ENCODE measurements at regions not wholly inside any gene's neighbourhood (a gene's known extent, or its start where the extent isn't known, plus 50 kb on each side); places are given as distances from the start of the nearest gene placed in this dataset.

DNA sequence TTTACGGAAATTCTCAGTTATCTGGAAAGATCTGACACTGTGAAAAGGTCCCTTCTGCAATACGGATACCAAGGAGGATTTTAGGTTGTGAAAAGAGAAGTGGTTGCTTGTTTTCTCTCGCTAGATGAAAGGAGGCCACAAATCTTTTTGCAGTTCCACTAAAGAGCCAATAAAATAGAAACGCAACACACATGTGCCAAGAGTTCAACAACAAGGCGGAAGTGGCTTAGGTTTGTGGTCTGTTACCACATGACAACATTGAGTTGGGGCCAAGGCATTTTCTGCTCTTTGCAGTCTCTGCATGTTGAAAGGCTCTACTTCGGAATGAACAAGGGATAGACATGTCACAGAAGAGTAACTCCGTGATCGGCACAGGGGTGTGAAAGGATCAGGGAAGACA, 115.7 kb upstream of the OSR1 start:
- no peak for FAIRE-seq
- no peak for DNase-seq (ENCODE audit: low spot score)
- intact Hi-C loops (cut with micrococcal nuclease; ENCODE audit: unreplicated experiment) = no loop called here

More for the DNA sequence above, 115.7 kb upstream of the OSR1 start:
- TF ChIP-seq, protein P1, sequence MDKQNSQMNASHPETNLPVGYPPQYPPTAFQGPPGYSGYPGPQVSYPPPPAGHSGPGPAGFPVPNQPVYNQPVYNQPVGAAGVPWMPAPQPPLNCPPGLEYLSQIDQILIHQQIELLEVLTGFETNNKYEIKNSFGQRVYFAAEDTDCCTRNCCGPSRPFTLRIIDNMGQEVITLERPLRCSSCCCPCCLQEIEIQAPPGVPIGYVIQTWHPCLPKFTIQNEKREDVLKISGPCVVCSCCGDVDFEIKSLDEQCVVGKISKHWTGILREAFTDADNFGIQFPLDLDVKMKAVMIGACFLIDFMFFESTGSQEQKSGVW (CRISPR knock-in tag; IDR thresholded peaks at IDR 0.05; ENCODE audit: borderline replicate concordance) = no peak
- TF ChIP-seq, protein P2, sequence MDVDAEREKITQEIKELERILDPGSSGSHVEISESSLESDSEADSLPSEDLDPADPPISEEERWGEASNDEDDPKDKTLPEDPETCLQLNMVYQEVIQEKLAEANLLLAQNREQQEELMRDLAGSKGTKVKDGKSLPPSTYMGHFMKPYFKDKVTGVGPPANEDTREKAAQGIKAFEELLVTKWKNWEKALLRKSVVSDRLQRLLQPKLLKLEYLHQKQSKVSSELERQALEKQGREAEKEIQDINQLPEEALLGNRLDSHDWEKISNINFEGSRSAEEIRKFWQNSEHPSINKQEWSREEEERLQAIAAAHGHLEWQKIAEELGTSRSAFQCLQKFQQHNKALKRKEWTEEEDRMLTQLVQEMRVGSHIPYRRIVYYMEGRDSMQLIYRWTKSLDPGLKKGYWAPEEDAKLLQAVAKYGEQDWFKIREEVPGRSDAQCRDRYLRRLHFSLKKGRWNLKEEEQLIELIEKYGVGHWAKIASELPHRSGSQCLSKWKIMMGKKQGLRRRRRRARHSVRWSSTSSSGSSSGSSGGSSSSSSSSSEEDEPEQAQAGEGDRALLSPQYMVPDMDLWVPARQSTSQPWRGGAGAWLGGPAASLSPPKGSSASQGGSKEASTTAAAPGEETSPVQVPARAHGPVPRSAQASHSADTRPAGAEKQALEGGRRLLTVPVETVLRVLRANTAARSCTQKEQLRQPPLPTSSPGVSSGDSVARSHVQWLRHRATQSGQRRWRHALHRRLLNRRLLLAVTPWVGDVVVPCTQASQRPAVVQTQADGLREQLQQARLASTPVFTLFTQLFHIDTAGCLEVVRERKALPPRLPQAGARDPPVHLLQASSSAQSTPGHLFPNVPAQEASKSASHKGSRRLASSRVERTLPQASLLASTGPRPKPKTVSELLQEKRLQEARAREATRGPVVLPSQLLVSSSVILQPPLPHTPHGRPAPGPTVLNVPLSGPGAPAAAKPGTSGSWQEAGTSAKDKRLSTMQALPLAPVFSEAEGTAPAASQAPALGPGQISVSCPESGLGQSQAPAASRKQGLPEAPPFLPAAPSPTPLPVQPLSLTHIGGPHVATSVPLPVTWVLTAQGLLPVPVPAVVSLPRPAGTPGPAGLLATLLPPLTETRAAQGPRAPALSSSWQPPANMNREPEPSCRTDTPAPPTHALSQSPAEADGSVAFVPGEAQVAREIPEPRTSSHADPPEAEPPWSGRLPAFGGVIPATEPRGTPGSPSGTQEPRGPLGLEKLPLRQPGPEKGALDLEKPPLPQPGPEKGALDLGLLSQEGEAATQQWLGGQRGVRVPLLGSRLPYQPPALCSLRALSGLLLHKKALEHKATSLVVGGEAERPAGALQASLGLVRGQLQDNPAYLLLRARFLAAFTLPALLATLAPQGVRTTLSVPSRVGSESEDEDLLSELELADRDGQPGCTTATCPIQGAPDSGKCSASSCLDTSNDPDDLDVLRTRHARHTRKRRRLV (CRISPR knock-in tag; IDR thresholded peaks at IDR 0.05) = no peak
- TF ChIP-seq DMAP1 (CRISPR knock-in tag; IDR thresholded peaks at IDR 0.05) (no peak), GMEB1 (CRISPR knock-in tag; IDR thresholded peaks at IDR 0.05; ENCODE audit: borderline replicate concordance) (no peak), ZFP36L2 (CRISPR knock-in tag; IDR thresholded peaks at IDR 0.05) (no peak), ZNF12 (CRISPR knock-in tag; IDR thresholded peaks at IDR 0.05) (no peak), JDP2 (CRISPR knock-in tag; IDR thresholded peaks at IDR 0.05; ENCODE audit: borderline replicate concordance) (no peak), PPARG (CRISPR knock-in tag; conservative IDR thresholded peaks at IDR 0.05) (no peak), GFI1 (CRISPR knock-in tag; IDR thresholded peaks at IDR 0.05; ENCODE audit: borderline replicate concordance) (no peak), ATF1 (CRISPR knock-in tag; IDR thresholded peaks at IDR 0.05) (no peak), MATR3 (CRISPR knock-in tag; IDR thresholded peaks at IDR 0.05) (no peak), RFXANK (CRISPR knock-in tag; IDR thresholded peaks at IDR 0.05) (no peak), ZNF136 (CRISPR knock-in tag; IDR thresholded peaks at IDR 0.05; ENCODE audit: low read depth) (no peak)
- TF ChIP-seq, protein P3, sequence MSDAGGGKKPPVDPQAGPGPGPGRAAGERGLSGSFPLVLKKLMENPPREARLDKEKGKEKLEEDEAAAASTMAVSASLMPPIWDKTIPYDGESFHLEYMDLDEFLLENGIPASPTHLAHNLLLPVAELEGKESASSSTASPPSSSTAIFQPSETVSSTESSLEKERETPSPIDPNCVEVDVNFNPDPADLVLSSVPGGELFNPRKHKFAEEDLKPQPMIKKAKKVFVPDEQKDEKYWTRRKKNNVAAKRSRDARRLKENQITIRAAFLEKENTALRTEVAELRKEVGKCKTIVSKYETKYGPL (CRISPR knock-in tag; IDR thresholded peaks at IDR 0.05) = no peak
- Histone ChIP-seq H2AFZ (ENCODE audit: low read length) (no peak overlapping the region), H3K9ac (ENCODE audit: insufficient read depth, low read depth, low read length) (no peak overlapping the region), H3K4me3 (replicated peaks in 1 of 3; ENCODE audit: insufficient read depth in 1 of 3, low read depth in 2 of 3, low read length in 3 of 3) (no peak overlapping the region), H3K79me2 (ENCODE audit: insufficient read depth, low read length) (no peaks in the 10 kb centered on the region), H3K36me3 (replicated peaks in 1 of 2; ENCODE audit: control insufficient read depth in 1 of 2, insufficient read depth in 2 of 2, low read length in 2 of 2) (no peaks in the 10 kb centered on the region), H3K4me1 (ENCODE audit: insufficient read depth, low read length) (peaks cover 6% of the 10 kb centered on the region; the same call in 1 of the 2 replicates), H3K4me2 (ENCODE audit: low read depth, low read length) (no peak overlapping the region), H3K9me3 (ENCODE audit: low read length) (no peaks in the 10 kb centered on the region), H4K20me1 (ENCODE audit: insufficient read depth, low read length) (no peaks in the 10 kb centered on the region), H3K27ac (ENCODE audit: extremely low read length, insufficient read depth, low read length) (no peak overlapping the region), H3K27me3 (ENCODE audit: control insufficient read depth in 1 of 2, insufficient read depth in 2 of 2, low read length in 2 of 2) (peaks cover 0 to 11% of the 10 kb centered on the region in 2 experiments; a peak in 1 of 5 replicates)
- 31% methylated on average over 8 of the region's 8 CpGs for WGBS (ENCODE audit: low lambda C conversion rate)
- in situ Hi-C loops (cut with HindIII; ENCODE audit: extremely low pct_ligation_motif_present, low pct_unique_long_range_greater_than_20kb) = no loop called here
- no peak for ATAC-seq
- ChIA-PET POLR2A (no interaction called here), CTCF (ENCODE audit: low intra/inter-chr PET ratio, low total read pairs) (no interaction called here)
- BruUV-seq (replicated peaks) = no TSS peak

Measured in HepG2 (cell line).